ENCODE measurements at regions not wholly inside any gene's neighbourhood (a gene's known extent, or its start where the extent isn't known, plus 50 kb on each side); places are given as distances from the start of the nearest gene placed in this dataset.

GRCh38 chrX:83077606-83078005, 430.5 kb upstream of the POU3F4 start:
- no CpG with 5 or more reads among the region's 1 CpG for WGBS (ENCODE audit: low lambda C conversion rate)
- intact Hi-C loops (cut with micrococcal nuclease; ENCODE audit: unreplicated experiment), result no loop called here
- H3K9ac ChIP-seq (ENCODE audit: insufficient read depth, low read depth, low read length), result no peak overlapping the region
- TF ChIP-seq ZBTB38 (CRISPR knock-in tag; IDR thresholded peaks at IDR 0.05) (no peak), POLR2AphosphoS5 (IDR thresholded peaks at IDR 0.05; ENCODE audit: low read depth, low read length) (no peak), MTF1 (CRISPR knock-in tag; IDR thresholded peaks at IDR 0.05) (no peak), ZNF749 (CRISPR knock-in tag; IDR thresholded peaks at IDR 0.05; ENCODE audit: borderline replicate concordance) (no peak), AKNA (CRISPR knock-in tag; IDR thresholded peaks at IDR 0.05; ENCODE audit: borderline replicate concordance) (no peak), ZNF33B (CRISPR knock-in tag; IDR thresholded peaks at IDR 0.05) (no peak), ZNF672 (CRISPR knock-in tag; IDR thresholded peaks at IDR 0.05) (no peak), XRCC5 (optimal IDR thresholded peaks at IDR 0.05; ENCODE audit: low read length) (no peak), ZNF652 (CRISPR knock-in tag; IDR thresholded peaks at IDR 0.05; ENCODE audit: borderline replicate concordance, low read depth) (no peak), ZBTB2 (CRISPR knock-in tag; IDR thresholded peaks at IDR 0.05; ENCODE audit: low read depth) (no peak), GMEB2 (CRISPR knock-in tag; IDR thresholded peaks at IDR 0.05; ENCODE audit: low read depth) (no peak), HNRNPLL (IDR thresholded peaks at IDR 0.05; ENCODE audit: low read depth, low read length, poor library complexity, severe bottlenecking) (no peak), ZXDC (CRISPR knock-in tag; IDR thresholded peaks at IDR 0.05) (no peak), ATF2 (CRISPR knock-in tag; IDR thresholded peaks at IDR 0.05) (no peak)

More at GRCh38 chrX:83077606-83078005, 430.5 kb upstream of the POU3F4 start:
- H2AFZ ChIP-seq (ENCODE audit: low read length), result no peak overlapping the region
- H3K79me2 ChIP-seq (ENCODE audit: insufficient read depth, low read length), result no peaks in the 10 kb centered on the region
- no peaks in the 10 kb centered on the region for H3K4me1 ChIP-seq (ENCODE audit: insufficient read depth, low read length)
- in situ Hi-C loops (cut with HindIII; ENCODE audit: extremely low pct_ligation_motif_present, low pct_unique_long_range_greater_than_20kb), result no loop called here
- FAIRE-seq (no peak), ATAC-seq (no peak), DNase-seq (ENCODE audit: low spot score) (no peak)
- BruUV-seq (replicated peaks), result no TSS peak
- H3K4me3 ChIP-seq (replicated peaks in 1 of 3; ENCODE audit: insufficient read depth in 1 of 3, low read depth in 2 of 3, low read length in 3 of 3), result no peak overlapping the region
- H3K4me2 ChIP-seq (ENCODE audit: low read depth, low read length), result no peak overlapping the region
- H4K20me1 ChIP-seq (ENCODE audit: insufficient read depth, low read length), result no peaks in the 10 kb centered on the region
- H3K36me3 ChIP-seq (replicated peaks in 1 of 2; ENCODE audit: control insufficient read depth in 1 of 2, insufficient read depth in 2 of 2, low read length in 2 of 2), result no peaks in the 10 kb centered on the region
- CTCF ChIA-PET (ENCODE audit: low intra/inter-chr PET ratio, low total read pairs), result no interaction called here
- H3K27ac ChIP-seq (ENCODE audit: extremely low read length, insufficient read depth, low read length), result no peak overlapping the region
- H3K27me3 ChIP-seq (ENCODE audit: control insufficient read depth in 1 of 2, insufficient read depth in 2 of 2, low read length in 2 of 2), result no peaks in the 10 kb centered on the region
- POLR2A ChIA-PET, result no interaction called here
- peaks cover 49% of the 10 kb centered on the region for H3K9me3 ChIP-seq (ENCODE audit: low read length)
